ENCODE measurements at regions not wholly inside any gene's neighbourhood (a gene's known extent, or its start where the extent isn't known, plus 50 kb on each side); places are given as distances from the start of the nearest gene placed in this dataset.

- DNase-seq: no peak
Observed at GRCh38 chr10:112087953-112088456, 95.6 kb downstream of the GPAM start.

GRCh38 chr10:112091703-112092102, 91.9 kb downstream of the GPAM start:
- DNase-seq: no peak

- DNase-seq: no peak
Observed at GRCh38 chr10:112092519-112092918, 91.0 kb downstream of the GPAM start.

- DNase-seq: no peak
Observed at GRCh38 chr10:112094984-112095383, 88.6 kb downstream of the GPAM start.

GRCh38 chr10:112095731-112096130, 87.8 kb downstream of the GPAM start:
- no peak for DNase-seq

GRCh38 chr10:112098682-112099081, 84.9 kb downstream of the GPAM start:
- no peak for DNase-seq

Data from kidney glomerular epithelial cell (primary cell).